GM12891 (cell line): ENCODE measurements at regions not wholly inside any gene's neighbourhood (a gene's known extent, or its start where the extent isn't known, plus 50 kb on each side); places are given as distances from the start of the nearest gene placed in this dataset.
"Not testable (repeated sequence)": the region's sequence is repeated elsewhere in the genome, so short reads cannot be mapped to it uniquely, and the experiment has no call there.

Source experiments
- DNase-seq: peaks from one replicate; pipeline ENCODE4 v3.0.0; 2011; ENCODE audit warnings: low spot score; ENCODE audit not compliant: insufficient read length
- FAIRE-seq: peaks from 2 replicates; lab custom pipeline; 2011; peaks lifted over from hg19 to GRCh38; lab: Jason Lieb, UNC
- PAX5 ChIP-seq: IDR thresholded peaks from 2 replicates; pipeline ENCODE4 v1.6.1; 2011; ENCODE audit warnings: low read length, moderate library complexity, mild to moderate bottlenecking; ENCODE audit not compliant: insufficient read depth, severe bottlenecking
- POLR2A ChIP-seq: IDR thresholded peaks from 2 replicates; pipeline ENCODE4 v1.6.1; 2011; ENCODE audit warnings: low read depth, low read length, control low read depth
- POLR2AphosphoS5 ChIP-seq: IDR thresholded peaks from 2 replicates; pipeline ENCODE4 v1.6.1; 2011; ENCODE audit warnings: low read depth, low read length, control low read depth
- POU2F2 ChIP-seq: IDR thresholded peaks from 2 replicates; pipeline ENCODE4 v1.6.1; 2011; ENCODE audit warnings: low read depth, mild to moderate bottlenecking, control low read depth, low read length, moderate library complexity
- SPI1 ChIP-seq: IDR thresholded peaks from 2 replicates; pipeline ENCODE4 v1.6.1; 2011; ENCODE audit warnings: low read depth, low read length, control low read depth
- TAF1 ChIP-seq: IDR thresholded peaks from 2 replicates; pipeline ENCODE4 v1.6.1; 2011; ENCODE audit warnings: low read depth, low read length, control low read depth

DNA sequence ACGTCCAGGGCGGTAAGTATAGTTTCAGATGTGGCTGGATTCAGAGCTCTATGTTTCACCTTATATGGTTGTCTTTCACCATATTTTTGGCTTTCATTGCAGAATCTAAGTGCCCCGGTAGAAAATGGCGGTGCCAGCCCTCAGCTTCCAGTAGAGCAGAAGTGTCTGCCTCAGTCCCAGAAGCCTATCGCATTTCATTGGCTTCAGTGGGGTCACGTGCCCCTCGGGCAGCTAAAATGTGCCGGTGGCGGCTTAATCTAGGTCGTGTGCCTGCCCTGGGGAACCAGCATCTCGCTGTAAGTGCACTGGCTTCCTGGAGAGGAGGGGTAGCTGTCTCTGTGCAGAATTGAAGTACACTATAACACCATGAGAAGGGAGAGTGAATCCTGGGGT, 107.4 kb upstream of the MAGI3 start:
- FAIRE-seq = no peak
- no peak for DNase-seq
- TF ChIP-seq POLR2AphosphoS5 (no peak), POU2F2 (no peak)

GRCh38 chr1:113283914-113284313, 106.4 kb upstream of the MAGI3 start:
- no peak for FAIRE-seq
- TF ChIP-seq SPI1 (no peak), POLR2AphosphoS5 (no peak), PAX5 (no peak), TAF1 (no peak), POU2F2 (no peak), POLR2A (no peak)
- DNase-seq = no peak

GRCh38 chr1:113286156-113286555, 104.2 kb upstream of the MAGI3 start:
- TF ChIP-seq POLR2A = no peak
- TF ChIP-seq POLR2AphosphoS5 = no peak
- TF ChIP-seq POU2F2 = no peak
- TF ChIP-seq TAF1 = no peak
- no peak for TF ChIP-seq PAX5
- no peak for TF ChIP-seq SPI1
- DNase-seq (no peak), FAIRE-seq (no peak)

- TF ChIP-seq SPI1 (no peak), POU2F2 (no peak), PAX5 (no peak), POLR2A (no peak), POLR2AphosphoS5 (no peak), TAF1 (no peak)
- no peak for FAIRE-seq
- no peak for DNase-seq
Measured at GRCh38 chr1:113291777-113292602, 98.3 kb upstream of the MAGI3 start.

DNA sequence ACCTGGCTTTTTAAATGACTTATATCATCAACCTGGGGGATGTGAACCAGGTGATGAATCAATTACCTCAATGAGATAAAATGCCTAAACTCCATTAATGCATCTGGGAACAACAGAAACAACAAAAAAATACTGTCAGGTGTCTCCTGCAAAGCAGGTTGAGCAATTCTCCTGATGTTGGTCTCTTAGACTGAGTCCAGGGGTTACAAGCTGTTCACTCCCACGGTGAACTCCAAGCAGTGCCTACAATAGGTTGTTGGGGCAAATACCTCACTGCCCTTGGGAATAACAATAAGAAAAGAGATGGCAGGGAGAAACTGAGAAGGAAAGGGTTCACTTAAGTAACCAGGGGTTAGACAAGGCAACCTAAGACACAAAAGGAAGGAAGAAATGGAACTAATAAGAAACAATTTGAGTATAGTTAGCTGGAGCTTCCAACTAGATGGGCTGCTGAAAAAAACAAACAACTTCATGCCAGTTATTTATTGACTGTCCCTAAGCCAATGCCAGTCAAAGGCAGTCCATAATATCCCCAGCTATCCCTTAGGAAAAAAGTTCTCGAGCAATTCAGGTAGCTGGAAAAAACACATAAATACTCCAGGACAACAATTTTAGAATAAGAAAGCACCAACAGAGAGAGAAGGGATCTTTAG, 97.6 kb upstream of the MAGI3 start:
- no peak for FAIRE-seq
- DNase-seq = no peak

DNA sequence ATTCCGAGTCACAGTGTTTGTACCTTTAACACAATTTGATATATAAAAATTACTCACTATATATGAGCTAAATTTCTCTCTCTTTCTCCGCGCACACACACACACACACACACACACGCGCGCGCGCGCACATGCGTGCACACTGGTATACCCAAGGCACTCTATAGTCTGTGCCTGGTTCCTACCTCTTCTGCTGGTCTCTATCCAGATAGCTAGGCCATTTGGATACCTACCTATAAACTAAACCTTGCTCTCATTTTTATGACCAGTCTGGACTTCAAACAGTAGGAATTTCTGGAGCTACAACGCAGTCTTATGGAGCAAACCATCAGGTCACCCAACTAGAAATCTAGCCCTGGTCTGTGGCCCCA, 97.1 kb upstream of the MAGI3 start:
- no peak for FAIRE-seq
- TF ChIP-seq TAF1 = no peak
- no peak for TF ChIP-seq PAX5
- TF ChIP-seq SPI1 = no peak
- no peak for TF ChIP-seq POLR2AphosphoS5
- no peak for TF ChIP-seq POLR2A
- no peak for TF ChIP-seq POU2F2
- DNase-seq = no peak

More for the DNA sequence above, 97.6 kb upstream of the MAGI3 start:
- TF ChIP-seq POLR2A (no peak), POLR2AphosphoS5 (no peak), POU2F2 (no peak), TAF1 (no peak), SPI1 (no peak), PAX5 (no peak)

- FAIRE-seq (no peak), DNase-seq (no peak)
- no peak for TF ChIP-seq POU2F2
- TF ChIP-seq POLR2A = no peak
- no peak for TF ChIP-seq PAX5
- TF ChIP-seq POLR2AphosphoS5 = no peak
- peak; percentile 58 for TF ChIP-seq SPI1
- TF ChIP-seq TAF1 = no peak
Measured at GRCh38 chr1:113297749-113298148, 92.6 kb upstream of the MAGI3 start.

GRCh38 chr1:113298941-113299340, 91.4 kb upstream of the MAGI3 start:
- TF ChIP-seq POU2F2 (no peak), POLR2AphosphoS5 (no peak), TAF1 (no peak), PAX5 (no peak), SPI1 (no peak), POLR2A (no peak)
- no peak for FAIRE-seq
- DNase-seq = no peak

DNA sequence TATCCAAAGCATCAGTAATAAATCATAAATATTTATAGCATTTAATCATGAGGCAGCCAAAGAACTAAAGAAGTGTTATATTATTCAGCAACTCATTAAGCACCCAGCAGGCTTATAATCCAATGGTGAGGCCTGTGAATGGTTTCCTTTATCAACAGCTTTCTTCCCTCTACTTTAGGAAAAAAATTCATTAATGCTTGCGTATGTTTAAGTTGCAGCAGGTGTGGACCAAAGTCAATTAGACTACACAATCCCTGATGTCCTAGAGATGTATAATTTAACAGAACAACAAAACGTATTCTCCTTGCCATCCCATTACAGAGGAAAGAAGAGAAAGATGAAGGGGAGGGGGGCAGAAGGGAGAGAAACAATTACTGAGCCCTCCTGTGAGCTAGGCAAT, 87.7 kb upstream of the MAGI3 start:
- no peak for DNase-seq
- TF ChIP-seq TAF1 (no peak), SPI1 (no peak), POLR2AphosphoS5 (no peak), PAX5 (no peak), POLR2A (no peak), POU2F2 (no peak)
- FAIRE-seq = no peak

- DNase-seq (no peak), FAIRE-seq (no peak)
- TF ChIP-seq PAX5 = no peak
- TF ChIP-seq SPI1 = no peak
- no peak for TF ChIP-seq POLR2A
- TF ChIP-seq POU2F2 = no peak
- TF ChIP-seq TAF1 = no peak
- no peak for TF ChIP-seq POLR2AphosphoS5
Measured at GRCh38 chr1:113303267-113303666, 87.0 kb upstream of the MAGI3 start.

- not testable (repeated sequence) for FAIRE-seq, DNase-seq
Measured at GRCh38 chr1:113305029-113305428, 85.3 kb upstream of the MAGI3 start.
